Non-pigmented ciliary epithelial cell (primary cell): ENCODE measurements at regions not wholly inside any gene's neighbourhood (a gene's known extent, or its start where the extent isn't known, plus 50 kb on each side); places are given as distances from the start of the nearest gene placed in this dataset.
A peak's percentile ranks its signal among the peaks of the same experiment; 100 is the strongest.
"Not testable (repeated sequence)": the region's sequence is repeated elsewhere in the genome, so short reads cannot be mapped to it uniquely, and the experiment has no call there.

Experiments
- DNase-seq: peaks from one replicate; pipeline ENCODE4 v3.0.0-alpha.2; 2010; ENCODE audit warnings: low read depth

GRCh38 chr18:78508228-78508824, 471.3 kb upstream of the SALL3 start:
- not testable (repeated sequence) for DNase-seq

- no peak for DNase-seq
These were observed 469.5 kb upstream of the SALL3 start for GRCh38 chr18:78510091-78510490.

GRCh38 chr18:78510636-78511035, 469.0 kb upstream of the SALL3 start:
- no peak for DNase-seq

GRCh38 chr18:78511666-78512601, 467.7 kb upstream of the SALL3 start:
- no peak for DNase-seq

GRCh38 chr18:78514910-78515670, 464.5 kb upstream of the SALL3 start:
- no peak for DNase-seq

- no peak for DNase-seq
These were observed 462.3 kb upstream of the SALL3 start for GRCh38 chr18:78517328-78517727.

GRCh38 chr18:78517973-78518372, 461.6 kb upstream of the SALL3 start:
- no peak for DNase-seq

GRCh38 chr18:78518805-78519204, 460.8 kb upstream of the SALL3 start:
- DNase-seq: no peak

GRCh38 chr18:78519394-78520062, 460.1 kb upstream of the SALL3 start:
- DNase-seq: no peak

- DNase-seq: no peak
These were observed 458.5 kb upstream of the SALL3 start for GRCh38 chr18:78521136-78521535.

GRCh38 chr18:78521744-78522143, 457.9 kb upstream of the SALL3 start:
- no peak for DNase-seq

GRCh38 chr18:78522507-78522906, 457.1 kb upstream of the SALL3 start:
- DNase-seq: no peak

GRCh38 chr18:78523850-78524249, 455.8 kb upstream of the SALL3 start:
- no peak for DNase-seq

- DNase-seq: peak; percentile 38
These were observed 454.1 kb upstream of the SALL3 start for GRCh38 chr18:78525366-78526111.

GRCh38 chr18:78526275-78526674, 453.3 kb upstream of the SALL3 start:
- no peak for DNase-seq

- DNase-seq: no peak
These were observed 452.5 kb upstream of the SALL3 start for GRCh38 chr18:78526923-78527711.

- DNase-seq: no peak
These were observed 451.6 kb upstream of the SALL3 start for GRCh38 chr18:78527984-78528383.

GRCh38 chr18:78528411-78529258, 451.0 kb upstream of the SALL3 start:
- DNase-seq: no peak

- DNase-seq: no peak
These were observed 448.0 kb upstream of the SALL3 start for GRCh38 chr18:78531637-78532036.
